ENCODE measurements at regions not wholly inside any gene's neighbourhood (a gene's known extent, or its start where the extent isn't known, plus 50 kb on each side); places are given as distances from the start of the nearest gene placed in this dataset.

DNA sequence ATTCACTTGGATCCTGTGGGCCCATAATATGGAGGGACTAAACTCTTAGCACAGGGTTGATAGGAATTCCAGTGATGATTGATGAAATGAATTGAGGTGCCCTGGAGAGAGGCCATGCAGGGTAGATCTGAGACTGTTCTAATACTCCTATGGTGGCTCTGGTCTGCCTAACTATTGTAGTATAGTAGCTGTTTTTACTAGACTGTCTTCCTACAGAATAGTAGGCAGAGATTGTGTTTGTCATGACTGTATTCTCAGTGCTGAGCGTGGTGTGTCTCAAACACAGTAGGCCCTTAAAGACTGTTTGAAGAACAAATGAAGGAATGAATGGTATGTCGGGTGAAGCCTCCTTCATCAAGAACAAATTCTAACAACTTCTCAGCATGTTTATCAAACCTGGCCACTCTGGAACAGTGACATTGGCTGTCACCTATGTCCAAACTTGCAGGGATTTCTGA lies 107.0 kb upstream of the SESN3 start:
- TF ChIP-seq POLR2A (IDR thresholded peaks at IDR 0.05) = no peak
- TF ChIP-seq, protein P1, sequence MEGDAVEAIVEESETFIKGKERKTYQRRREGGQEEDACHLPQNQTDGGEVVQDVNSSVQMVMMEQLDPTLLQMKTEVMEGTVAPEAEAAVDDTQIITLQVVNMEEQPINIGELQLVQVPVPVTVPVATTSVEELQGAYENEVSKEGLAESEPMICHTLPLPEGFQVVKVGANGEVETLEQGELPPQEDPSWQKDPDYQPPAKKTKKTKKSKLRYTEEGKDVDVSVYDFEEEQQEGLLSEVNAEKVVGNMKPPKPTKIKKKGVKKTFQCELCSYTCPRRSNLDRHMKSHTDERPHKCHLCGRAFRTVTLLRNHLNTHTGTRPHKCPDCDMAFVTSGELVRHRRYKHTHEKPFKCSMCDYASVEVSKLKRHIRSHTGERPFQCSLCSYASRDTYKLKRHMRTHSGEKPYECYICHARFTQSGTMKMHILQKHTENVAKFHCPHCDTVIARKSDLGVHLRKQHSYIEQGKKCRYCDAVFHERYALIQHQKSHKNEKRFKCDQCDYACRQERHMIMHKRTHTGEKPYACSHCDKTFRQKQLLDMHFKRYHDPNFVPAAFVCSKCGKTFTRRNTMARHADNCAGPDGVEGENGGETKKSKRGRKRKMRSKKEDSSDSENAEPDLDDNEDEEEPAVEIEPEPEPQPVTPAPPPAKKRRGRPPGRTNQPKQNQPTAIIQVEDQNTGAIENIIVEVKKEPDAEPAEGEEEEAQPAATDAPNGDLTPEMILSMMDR (IDR thresholded peaks at IDR 0.05) = no peak

Measured in transverse colon (tissue), 3 donors.